ENCODE measurements at regions not wholly inside any gene's neighbourhood (a gene's known extent, or its start where the extent isn't known, plus 50 kb on each side); places are given as distances from the start of the nearest gene placed in this dataset.

GRCh38 chr3:69554576-69554975 lies 168.7 kb upstream of the FRMD4B start:
- TF ChIP-seq, protein P1, sequence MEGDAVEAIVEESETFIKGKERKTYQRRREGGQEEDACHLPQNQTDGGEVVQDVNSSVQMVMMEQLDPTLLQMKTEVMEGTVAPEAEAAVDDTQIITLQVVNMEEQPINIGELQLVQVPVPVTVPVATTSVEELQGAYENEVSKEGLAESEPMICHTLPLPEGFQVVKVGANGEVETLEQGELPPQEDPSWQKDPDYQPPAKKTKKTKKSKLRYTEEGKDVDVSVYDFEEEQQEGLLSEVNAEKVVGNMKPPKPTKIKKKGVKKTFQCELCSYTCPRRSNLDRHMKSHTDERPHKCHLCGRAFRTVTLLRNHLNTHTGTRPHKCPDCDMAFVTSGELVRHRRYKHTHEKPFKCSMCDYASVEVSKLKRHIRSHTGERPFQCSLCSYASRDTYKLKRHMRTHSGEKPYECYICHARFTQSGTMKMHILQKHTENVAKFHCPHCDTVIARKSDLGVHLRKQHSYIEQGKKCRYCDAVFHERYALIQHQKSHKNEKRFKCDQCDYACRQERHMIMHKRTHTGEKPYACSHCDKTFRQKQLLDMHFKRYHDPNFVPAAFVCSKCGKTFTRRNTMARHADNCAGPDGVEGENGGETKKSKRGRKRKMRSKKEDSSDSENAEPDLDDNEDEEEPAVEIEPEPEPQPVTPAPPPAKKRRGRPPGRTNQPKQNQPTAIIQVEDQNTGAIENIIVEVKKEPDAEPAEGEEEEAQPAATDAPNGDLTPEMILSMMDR (IDR thresholded peaks at IDR 0.05) = no peak
- TF ChIP-seq EZH2 (IDR thresholded peaks at IDR 0.05) = no peak
- TF ChIP-seq EZH2phosphoT487 (IDR thresholded peaks at IDR 0.05) = no peak

Data from neural progenitor cell (in vitro differentiated cells).